SK-N-SH (cell line): ENCODE measurements at regions not wholly inside any gene's neighbourhood (a gene's known extent, or its start where the extent isn't known, plus 50 kb on each side); places are given as distances from the start of the nearest gene placed in this dataset.

Source experiments
- ELF1 ChIP-seq: IDR thresholded peaks from 2 replicates; pipeline ENCODE4 v1.4.0; 2012
- EP300 ChIP-seq, 2 experiments: IDR thresholded peaks; 2 replicates each; pipeline versions ENCODE4 v1.4.0 to v1.6.1; 2012; ENCODE audit warnings: borderline replicate concordance in 1 of 2, low read depth in 1 of 2, low read length in 1 of 2
- FOXJ3 ChIP-seq: sonication (generic); formaldehyde crosslinking; IDR thresholded peaks from 2 replicates; pipeline ENCODE4 v1.5.1; 2020; ENCODE audit warnings: mild to moderate bottlenecking, missing genetic modification reagents
- GABPA ChIP-seq: IDR thresholded peaks from 2 replicates; pipeline ENCODE4 v1.4.0; 2012; ENCODE audit warnings: low read depth, mild to moderate bottlenecking
- GATA2 ChIP-seq: sonication (generic); formaldehyde crosslinking; IDR thresholded peaks from 2 replicates; pipeline ENCODE4 v1.5.0; 2020; ENCODE audit warnings: mild to moderate bottlenecking, missing genetic modification reagents
- JUND ChIP-seq: IDR thresholded peaks from 2 replicates; pipeline ENCODE4 v1.4.0; 2012
- MXI1 ChIP-seq: IDR thresholded peaks from 2 replicates; pipeline ENCODE4 v1.6.1; 2012; ENCODE audit warnings: mild to moderate bottlenecking, low read depth, low read length, improper control_type of control experiment
- NFIC ChIP-seq: IDR thresholded peaks from 2 replicates; pipeline ENCODE4 v1.4.0; 2012; ENCODE audit warnings: borderline replicate concordance
- POLR2AphosphoS5 ChIP-seq: IDR thresholded peaks from 2 replicates; pipeline ENCODE4 v1.6.1; 2012; ENCODE audit warnings: low read depth, low read length
- TF ChIP-seq, protein P1 (sequence below): fragments of 200-600 bp; sonication (generic); IDR thresholded peaks from 2 replicates; pipeline ENCODE4 v1.6.1; 2017; ENCODE audit warnings: antibody characterized with exemption, mild to moderate bottlenecking, moderate library complexity
- TF ChIP-seq, protein P2 (sequence below): IDR thresholded peaks from 2 replicates; pipeline ENCODE4 v1.4.0; 2012; ENCODE audit warnings: low read depth, borderline replicate concordance
- TF ChIP-seq, protein P3 (sequence below): IDR thresholded peaks from 2 replicates; pipeline ENCODE4 v1.4.0; 2012; ENCODE audit warnings: low read depth, borderline replicate concordance

- TF ChIP-seq, protein P1, sequence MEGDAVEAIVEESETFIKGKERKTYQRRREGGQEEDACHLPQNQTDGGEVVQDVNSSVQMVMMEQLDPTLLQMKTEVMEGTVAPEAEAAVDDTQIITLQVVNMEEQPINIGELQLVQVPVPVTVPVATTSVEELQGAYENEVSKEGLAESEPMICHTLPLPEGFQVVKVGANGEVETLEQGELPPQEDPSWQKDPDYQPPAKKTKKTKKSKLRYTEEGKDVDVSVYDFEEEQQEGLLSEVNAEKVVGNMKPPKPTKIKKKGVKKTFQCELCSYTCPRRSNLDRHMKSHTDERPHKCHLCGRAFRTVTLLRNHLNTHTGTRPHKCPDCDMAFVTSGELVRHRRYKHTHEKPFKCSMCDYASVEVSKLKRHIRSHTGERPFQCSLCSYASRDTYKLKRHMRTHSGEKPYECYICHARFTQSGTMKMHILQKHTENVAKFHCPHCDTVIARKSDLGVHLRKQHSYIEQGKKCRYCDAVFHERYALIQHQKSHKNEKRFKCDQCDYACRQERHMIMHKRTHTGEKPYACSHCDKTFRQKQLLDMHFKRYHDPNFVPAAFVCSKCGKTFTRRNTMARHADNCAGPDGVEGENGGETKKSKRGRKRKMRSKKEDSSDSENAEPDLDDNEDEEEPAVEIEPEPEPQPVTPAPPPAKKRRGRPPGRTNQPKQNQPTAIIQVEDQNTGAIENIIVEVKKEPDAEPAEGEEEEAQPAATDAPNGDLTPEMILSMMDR = no peak
- TF ChIP-seq POLR2AphosphoS5 (no peak), NFIC (no peak), MXI1 (no peak), FOXJ3 (CRISPR knock-in tag) (no peak), GATA2 (CRISPR knock-in tag) (no peak), EP300 (IDR thresholded peaks at IDR 0.05; ENCODE audit: borderline replicate concordance in 1 of 2, low read depth in 1 of 2, low read length in 1 of 2) (no peak), GABPA (no peak), ELF1 (no peak), JUND (no peak)
- TF ChIP-seq, protein P2, sequence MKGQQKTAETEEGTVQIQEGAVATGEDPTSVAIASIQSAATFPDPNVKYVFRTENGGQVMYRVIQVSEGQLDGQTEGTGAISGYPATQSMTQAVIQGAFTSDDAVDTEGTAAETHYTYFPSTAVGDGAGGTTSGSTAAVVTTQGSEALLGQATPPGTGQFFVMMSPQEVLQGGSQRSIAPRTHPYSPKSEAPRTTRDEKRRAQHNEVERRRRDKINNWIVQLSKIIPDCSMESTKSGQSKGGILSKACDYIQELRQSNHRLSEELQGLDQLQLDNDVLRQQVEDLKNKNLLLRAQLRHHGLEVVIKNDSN = no peak
- TF ChIP-seq, protein P3, sequence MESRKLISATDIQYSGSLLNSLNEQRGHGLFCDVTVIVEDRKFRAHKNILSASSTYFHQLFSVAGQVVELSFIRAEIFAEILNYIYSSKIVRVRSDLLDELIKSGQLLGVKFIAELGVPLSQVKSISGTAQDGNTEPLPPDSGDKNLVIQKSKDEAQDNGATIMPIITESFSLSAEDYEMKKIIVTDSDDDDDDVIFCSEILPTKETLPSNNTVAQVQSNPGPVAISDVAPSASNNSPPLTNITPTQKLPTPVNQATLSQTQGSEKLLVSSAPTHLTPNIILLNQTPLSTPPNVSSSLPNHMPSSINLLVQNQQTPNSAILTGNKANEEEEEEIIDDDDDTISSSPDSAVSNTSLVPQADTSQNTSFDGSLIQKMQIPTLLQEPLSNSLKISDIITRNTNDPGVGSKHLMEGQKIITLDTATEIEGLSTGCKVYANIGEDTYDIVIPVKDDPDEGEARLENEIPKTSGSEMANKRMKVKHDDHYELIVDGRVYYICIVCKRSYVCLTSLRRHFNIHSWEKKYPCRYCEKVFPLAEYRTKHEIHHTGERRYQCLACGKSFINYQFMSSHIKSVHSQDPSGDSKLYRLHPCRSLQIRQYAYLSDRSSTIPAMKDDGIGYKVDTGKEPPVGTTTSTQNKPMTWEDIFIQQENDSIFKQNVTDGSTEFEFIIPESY = no peak
Measured at GRCh38 chr3:40939030-40939740, 260.1 kb upstream of the CTNNB1 start.
